AG04450 (cell line): ENCODE measurements at regions not wholly inside any gene's neighbourhood (a gene's known extent, or its start where the extent isn't known, plus 50 kb on each side); places are given as distances from the start of the nearest gene placed in this dataset.
"Not testable (repeated sequence)": the region's sequence is repeated elsewhere in the genome, so short reads cannot be mapped to it uniquely, and the experiment has no call there.

Experiments used
- CTCF ChIA-PET: fragments of 300-600, 350-600 bp; formaldehyde crosslinking; extraction: SDS; loops from one replicate; lab custom pipeline; 2022; ENCODE audit warnings: antibody characterized with exemption, inconsistent platforms; lab: Charles Lee
- POLR2A ChIA-PET: fragments of 350-600 bp; formaldehyde crosslinking; extraction: SDS; loops from one replicate; lab custom pipeline; 2021; ENCODE audit warnings: antibody characterized with exemption, inconsistent platforms; lab: Yijun Ruan, JAX
- DNase-seq: peaks from one replicate; pipeline ENCODE4 v3.0.0-alpha.2; 2011; ENCODE audit warnings: low read depth, low spot score
- H3K27ac ChIP-seq: one replicate; pipeline ENCODE4 v1.5.1; 2012; ENCODE audit warnings: low read depth, low read length, control low read depth
- H3K27me3 ChIP-seq: one replicate; pipeline ENCODE4 v1.6.0; 2012; ENCODE audit warnings: low read length; ENCODE audit not compliant: control insufficient read depth, insufficient read depth
- H3K4me3 ChIP-seq: 2 replicates; pipeline ENCODE4 v1.5.1; 2011; ENCODE audit warnings: mild to moderate bottlenecking, low read depth, low read length, control low read depth
- H3K9me3 ChIP-seq: 2 replicates; pipeline ENCODE4 v1.5.1; 2012; ENCODE audit warnings: low read length; ENCODE audit not compliant: control insufficient read depth, insufficient read depth
- TF ChIP-seq, protein P1 (sequence below): IDR thresholded peaks from 2 replicates; pipeline ENCODE4 v1.5.1; 2011; ENCODE audit warnings: low read depth, low read length, control low read depth, inconsistent platforms

- ChIA-PET POLR2A (no interaction called here), CTCF (no interaction called here)
- H3K9me3 ChIP-seq, result no peaks in the 10 kb centered on the region
- no peak for DNase-seq
- no peak overlapping the region for H3K27ac ChIP-seq
- TF ChIP-seq, protein P1, sequence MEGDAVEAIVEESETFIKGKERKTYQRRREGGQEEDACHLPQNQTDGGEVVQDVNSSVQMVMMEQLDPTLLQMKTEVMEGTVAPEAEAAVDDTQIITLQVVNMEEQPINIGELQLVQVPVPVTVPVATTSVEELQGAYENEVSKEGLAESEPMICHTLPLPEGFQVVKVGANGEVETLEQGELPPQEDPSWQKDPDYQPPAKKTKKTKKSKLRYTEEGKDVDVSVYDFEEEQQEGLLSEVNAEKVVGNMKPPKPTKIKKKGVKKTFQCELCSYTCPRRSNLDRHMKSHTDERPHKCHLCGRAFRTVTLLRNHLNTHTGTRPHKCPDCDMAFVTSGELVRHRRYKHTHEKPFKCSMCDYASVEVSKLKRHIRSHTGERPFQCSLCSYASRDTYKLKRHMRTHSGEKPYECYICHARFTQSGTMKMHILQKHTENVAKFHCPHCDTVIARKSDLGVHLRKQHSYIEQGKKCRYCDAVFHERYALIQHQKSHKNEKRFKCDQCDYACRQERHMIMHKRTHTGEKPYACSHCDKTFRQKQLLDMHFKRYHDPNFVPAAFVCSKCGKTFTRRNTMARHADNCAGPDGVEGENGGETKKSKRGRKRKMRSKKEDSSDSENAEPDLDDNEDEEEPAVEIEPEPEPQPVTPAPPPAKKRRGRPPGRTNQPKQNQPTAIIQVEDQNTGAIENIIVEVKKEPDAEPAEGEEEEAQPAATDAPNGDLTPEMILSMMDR, result no peak
- no peaks in the 10 kb centered on the region for H3K27me3 ChIP-seq
- no peak overlapping the region for H3K4me3 ChIP-seq
These were observed 876.8 kb upstream of the WWC1 start for GRCh38 chr5:167414611-167415010.

DNA sequence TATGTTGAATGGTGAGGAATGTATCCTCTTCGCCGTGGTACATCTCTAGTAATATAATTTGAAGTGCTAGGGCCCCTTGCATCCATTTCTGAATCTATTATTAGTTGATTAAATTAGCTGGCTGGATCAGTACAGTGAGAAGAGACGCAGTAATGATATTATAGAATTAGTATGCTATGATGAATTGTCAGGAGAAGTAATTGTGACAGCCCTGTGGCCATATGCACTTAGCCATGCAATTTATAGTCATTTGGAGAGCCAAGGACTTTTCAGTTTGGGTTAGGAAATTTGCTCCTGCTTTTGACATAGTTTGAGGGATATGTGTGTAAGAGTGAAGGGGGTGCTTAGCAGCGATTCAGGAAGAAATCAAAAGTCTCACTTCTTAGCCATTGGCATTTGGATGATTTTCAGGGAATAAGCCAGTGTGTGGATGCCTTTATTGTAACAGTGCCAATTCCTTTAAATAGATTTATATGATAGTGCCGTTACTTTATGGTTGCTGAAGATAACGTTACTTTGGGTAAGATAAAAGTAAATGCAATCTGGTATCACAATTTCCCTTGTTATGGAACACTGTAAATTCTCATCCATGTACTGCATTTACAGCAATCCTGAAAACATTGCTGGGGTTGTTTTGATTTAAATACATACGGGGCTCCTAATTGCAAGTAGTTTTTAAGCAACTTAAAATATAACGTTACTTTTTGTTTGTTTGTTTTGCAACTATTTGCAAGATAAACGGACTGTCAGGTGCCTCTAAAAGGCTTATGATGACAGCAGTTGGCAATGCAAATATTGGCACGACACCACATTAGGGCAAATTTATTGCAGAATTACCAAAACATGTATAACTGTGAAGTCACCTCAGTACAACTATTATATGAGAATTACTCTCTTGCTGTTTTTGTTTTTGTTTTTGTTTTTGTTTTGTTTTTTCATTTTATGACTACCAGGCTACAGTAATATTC lies 875.4 kb upstream of the WWC1 start:
- Histone ChIP-seq H3K9me3 (no peaks in the 10 kb centered on the region), H3K4me3 (no peak overlapping the region), H3K27me3 (no peaks in the 10 kb centered on the region), H3K27ac (no peak overlapping the region)
- POLR2A ChIA-PET, result no interaction called here
- CTCF ChIA-PET, result no interaction called here
- no peak for DNase-seq
- TF ChIP-seq, protein P1, result no peak

- ChIA-PET CTCF (no interaction called here), POLR2A (no interaction called here)
- TF ChIP-seq, protein P1, result no peak
- H3K9me3 ChIP-seq, result no peaks in the 10 kb centered on the region
- no peaks in the 10 kb centered on the region for H3K27me3 ChIP-seq
- H3K4me3 ChIP-seq, result no peak overlapping the region
- no peak for DNase-seq
- no peak overlapping the region for H3K27ac ChIP-seq
These were observed 873.8 kb upstream of the WWC1 start for GRCh38 chr5:167417662-167418061.

GRCh38 chr5:167425161-167425560 lies 866.3 kb upstream of the WWC1 start:
- no peak for DNase-seq
- no peaks in the 10 kb centered on the region for H3K27me3 ChIP-seq
- POLR2A ChIA-PET, result no interaction called here
- TF ChIP-seq, protein P1, result no peak
- no peak overlapping the region for H3K4me3 ChIP-seq
- no peaks in the 10 kb centered on the region for H3K9me3 ChIP-seq
- no peak overlapping the region for H3K27ac ChIP-seq
- CTCF ChIA-PET, result no interaction called here

DNA sequence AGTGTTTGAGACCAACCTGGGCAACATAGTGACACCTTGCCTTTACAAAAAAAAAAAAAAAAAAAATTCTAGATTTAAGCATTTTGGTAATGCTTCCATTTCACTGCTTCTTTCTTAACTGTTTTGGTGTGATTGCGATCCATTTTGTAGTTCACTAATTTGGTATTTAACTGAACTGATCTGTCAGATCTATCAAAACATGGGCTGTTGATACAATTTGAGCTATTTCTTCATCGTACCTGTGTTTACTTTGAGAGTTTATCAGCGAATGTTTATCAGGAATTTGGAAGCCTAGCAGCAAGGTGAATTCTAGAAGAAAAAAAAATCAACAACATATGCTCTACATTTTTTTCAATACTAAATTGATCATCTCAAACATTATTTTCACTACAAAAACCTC lies 864.9 kb upstream of the WWC1 start:
- no peaks in the 10 kb centered on the region for H3K27me3 ChIP-seq
- H3K9me3 ChIP-seq, result no peaks in the 10 kb centered on the region
- no peak overlapping the region for H3K27ac ChIP-seq
- ChIA-PET POLR2A (no interaction called here), CTCF (no interaction called here)
- no peak for DNase-seq
- H3K4me3 ChIP-seq, result no peak overlapping the region
- TF ChIP-seq, protein P1, result no peak

- H3K27me3 ChIP-seq, POLR2A ChIA-PET, H3K27ac ChIP-seq, H3K9me3 ChIP-seq, DNase-seq, H3K4me3 ChIP-seq, CTCF ChIA-PET: not testable (repeated sequence)
These were observed 863.8 kb upstream of the WWC1 start for GRCh38 chr5:167427641-167428040.
